PFSK-1 (cell line): ENCODE measurements at regions not wholly inside any gene's neighbourhood (a gene's known extent, or its start where the extent isn't known, plus 50 kb on each side); places are given as distances from the start of the nearest gene placed in this dataset.

ENCODE experiments used
- POLR2AphosphoS5 ChIP-seq: IDR thresholded peaks from 2 replicates; pipeline ENCODE4 v1.6.1; 2012; ENCODE audit warnings: low read depth, mild to moderate bottlenecking, control low read depth, low read length, moderate library complexity
- SIN3A ChIP-seq: IDR thresholded peaks from 2 replicates; pipeline ENCODE4 v1.6.1; 2012; ENCODE audit warnings: mild to moderate bottlenecking, low read length, moderate library complexity, borderline replicate concordance; ENCODE audit not compliant: insufficient read depth
- TAF1 ChIP-seq: IDR thresholded peaks from 2 replicates; pipeline ENCODE4 v1.6.1; 2012; ENCODE audit warnings: low read length, control low read depth, borderline replicate concordance; ENCODE audit not compliant: insufficient read depth

GRCh38 chr12:90342081-90342480 is 612.9 kb downstream of the CCER1 start:
- TF ChIP-seq TAF1 (no peak), SIN3A (no peak), POLR2AphosphoS5 (no peak)
